LNCAP (cell line): ENCODE measurements at regions not wholly inside any gene's neighbourhood (a gene's known extent, or its start where the extent isn't known, plus 50 kb on each side); places are given as distances from the start of the nearest gene placed in this dataset.

Source experiments
- TF ChIP-seq, protein P1 (sequence below): fragments of 450-650 bp; IDR thresholded peaks from 2 replicates; pipeline ENCODE4 v1.5.1; 2017; ENCODE audit warnings: mild to moderate bottlenecking

DNA sequence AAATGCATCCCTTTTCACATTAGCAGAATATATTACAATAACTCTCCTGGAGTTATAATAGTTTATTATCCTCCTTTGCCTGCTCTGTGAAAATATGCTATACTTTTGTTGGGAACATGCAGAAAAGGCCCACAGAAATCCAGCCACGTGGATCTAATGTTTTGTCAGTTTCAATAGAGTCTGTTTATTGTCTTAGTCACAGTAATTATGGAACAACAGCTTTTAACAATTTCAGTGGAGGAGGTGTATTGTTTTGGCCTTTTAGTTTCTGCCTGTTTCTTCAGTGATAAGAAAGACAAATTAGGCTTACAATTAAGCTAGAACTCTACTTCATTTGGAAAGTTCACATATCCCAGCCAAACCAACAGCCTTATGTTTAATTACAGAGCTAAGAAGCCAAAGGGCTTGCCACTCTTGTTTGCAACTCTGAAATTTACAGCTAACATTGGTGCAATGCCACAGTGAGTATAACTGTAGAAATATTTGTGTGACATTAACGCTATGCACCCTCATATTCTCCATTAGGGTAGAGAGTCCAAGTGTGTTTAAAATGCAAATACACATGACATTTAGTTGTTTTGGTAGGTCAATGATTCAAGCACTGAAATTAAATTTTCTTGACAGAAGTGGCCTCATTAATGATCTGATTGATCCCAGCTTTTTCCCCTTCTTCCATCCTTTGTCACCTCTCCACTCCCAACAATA is 175.8 kb downstream of the USP46 start:
- TF ChIP-seq, protein P1, sequence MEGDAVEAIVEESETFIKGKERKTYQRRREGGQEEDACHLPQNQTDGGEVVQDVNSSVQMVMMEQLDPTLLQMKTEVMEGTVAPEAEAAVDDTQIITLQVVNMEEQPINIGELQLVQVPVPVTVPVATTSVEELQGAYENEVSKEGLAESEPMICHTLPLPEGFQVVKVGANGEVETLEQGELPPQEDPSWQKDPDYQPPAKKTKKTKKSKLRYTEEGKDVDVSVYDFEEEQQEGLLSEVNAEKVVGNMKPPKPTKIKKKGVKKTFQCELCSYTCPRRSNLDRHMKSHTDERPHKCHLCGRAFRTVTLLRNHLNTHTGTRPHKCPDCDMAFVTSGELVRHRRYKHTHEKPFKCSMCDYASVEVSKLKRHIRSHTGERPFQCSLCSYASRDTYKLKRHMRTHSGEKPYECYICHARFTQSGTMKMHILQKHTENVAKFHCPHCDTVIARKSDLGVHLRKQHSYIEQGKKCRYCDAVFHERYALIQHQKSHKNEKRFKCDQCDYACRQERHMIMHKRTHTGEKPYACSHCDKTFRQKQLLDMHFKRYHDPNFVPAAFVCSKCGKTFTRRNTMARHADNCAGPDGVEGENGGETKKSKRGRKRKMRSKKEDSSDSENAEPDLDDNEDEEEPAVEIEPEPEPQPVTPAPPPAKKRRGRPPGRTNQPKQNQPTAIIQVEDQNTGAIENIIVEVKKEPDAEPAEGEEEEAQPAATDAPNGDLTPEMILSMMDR = no peak

DNA sequence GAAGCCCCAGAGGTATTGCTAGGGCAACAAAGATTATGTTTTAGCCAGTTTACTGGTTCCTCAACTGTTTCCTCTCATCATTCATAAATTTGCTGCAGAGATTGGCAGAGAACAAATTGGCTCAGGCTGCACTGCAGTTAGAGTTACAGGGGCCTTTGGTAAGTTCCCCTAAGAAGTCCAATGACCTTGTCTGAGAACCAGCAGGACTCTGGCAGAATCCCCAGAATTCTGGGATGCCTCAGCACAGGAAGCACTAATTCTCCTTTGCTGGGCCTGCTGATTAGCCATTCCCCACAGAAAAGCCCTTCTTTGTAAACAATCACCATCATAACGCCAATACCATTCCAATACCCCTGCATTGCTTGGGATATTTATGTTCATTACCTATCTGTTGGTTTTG is 151.3 kb downstream of the USP46 start:
- TF ChIP-seq, protein P1 = no peak

DNA sequence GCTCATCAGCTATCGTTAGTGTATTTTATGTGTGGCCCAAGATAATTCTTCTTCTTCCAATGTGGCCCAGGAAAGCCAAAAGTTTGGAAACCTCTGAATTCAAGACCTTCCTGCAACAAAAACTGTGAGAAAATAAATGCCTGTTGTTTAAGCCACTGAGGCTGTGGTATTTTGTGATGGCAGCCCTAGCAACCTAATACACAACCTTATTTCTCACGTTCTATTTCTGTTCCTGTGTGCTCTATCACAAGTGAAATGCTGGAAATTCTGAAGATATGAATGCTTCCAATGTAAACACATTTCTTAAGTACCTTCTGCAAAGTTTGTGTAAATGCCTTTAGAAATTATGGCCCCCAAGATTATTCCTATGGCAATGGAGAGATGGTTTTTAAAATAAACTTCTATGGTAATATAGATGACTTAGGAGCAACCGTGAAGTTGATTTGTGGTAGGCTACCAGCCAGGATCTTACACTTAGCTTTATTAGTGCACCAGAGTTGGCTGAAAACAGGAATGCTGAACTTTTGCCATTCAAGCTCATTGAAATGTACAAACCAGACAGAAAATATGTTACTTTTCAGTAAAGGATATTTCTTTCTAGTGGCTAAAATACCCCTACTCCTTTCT is 148.0 kb downstream of the USP46 start:
- TF ChIP-seq, protein P1 = no peak

DNA sequence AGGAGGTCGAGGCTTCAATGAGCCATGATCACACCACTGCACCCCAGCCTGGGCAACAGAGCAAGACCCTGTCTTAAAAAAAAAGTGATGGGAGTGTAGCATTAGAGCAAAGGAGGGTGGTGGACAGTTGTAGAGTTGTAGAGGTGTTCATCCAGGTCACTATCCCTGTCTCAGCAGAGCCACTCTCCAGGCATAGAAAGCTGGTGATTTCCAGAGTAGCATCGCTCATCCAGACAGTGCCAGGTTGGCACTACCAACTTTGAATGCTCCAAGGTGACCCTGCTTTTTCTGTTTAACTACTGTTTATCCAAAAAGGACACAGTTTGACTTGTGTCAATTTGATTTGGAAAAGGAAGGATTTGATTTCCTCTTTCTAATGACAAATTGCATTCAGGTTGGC is 147.3 kb downstream of the USP46 start:
- TF ChIP-seq, protein P1 = no peak

DNA sequence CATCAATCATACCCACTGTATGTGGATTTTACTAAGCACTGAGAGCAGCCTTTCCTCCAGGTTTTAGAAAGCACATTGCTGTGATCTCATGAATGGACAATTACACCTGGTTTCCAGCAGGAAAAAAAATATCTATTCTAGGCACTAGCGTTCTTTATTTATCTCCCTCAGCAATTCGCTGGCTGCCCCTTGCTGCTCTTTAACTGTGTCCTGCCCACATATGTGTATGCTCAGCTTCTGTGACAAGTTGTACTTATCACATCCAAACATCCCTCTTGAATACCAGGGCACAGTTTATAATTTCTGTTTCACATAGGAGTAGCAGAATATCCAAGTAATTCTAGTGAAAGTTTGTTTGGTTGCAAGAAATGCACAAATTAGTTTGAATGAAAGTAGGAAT is 146.8 kb downstream of the USP46 start:
- TF ChIP-seq, protein P1 = no peak

DNA sequence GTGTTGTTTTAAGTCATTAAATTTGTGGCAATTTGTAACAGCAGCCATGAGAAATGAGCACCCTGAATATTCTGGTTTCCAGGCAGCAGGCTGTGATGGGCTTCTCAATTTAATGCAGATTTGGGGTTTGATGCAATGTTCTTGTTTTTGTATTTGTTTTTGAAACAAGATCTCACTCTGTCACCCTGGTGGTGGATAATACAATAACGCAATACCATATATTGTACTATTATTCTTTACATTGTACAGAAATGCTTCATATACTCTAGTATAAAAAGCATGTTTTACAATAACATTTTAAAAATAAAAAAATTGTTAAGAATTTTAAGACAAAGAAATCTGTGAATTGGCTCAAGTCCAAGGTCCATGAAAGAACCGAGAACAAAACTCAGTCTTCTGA is 129.1 kb downstream of the USP46 start:
- TF ChIP-seq, protein P1 = no peak

DNA sequence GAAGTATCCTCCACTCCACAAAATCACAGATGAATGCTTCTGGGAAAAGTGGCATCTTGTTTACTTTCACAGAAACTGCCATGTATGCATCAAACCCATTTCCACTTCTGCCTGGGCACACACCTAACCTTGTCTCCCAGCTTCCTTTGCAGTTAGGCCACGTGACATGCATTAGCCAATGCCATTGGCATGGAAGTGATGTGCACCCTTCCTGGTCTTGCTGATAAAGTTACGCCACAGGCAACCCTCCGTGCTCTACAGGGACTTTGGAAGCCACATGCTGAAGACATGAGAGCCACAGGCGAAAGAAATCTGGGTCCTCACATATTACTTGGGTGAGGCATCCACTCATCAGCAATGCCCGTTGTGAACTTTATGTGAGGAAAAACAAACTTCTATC is 123.3 kb downstream of the USP46 start:
- TF ChIP-seq, protein P1 = no peak
